Right lobe of liver (tissue), 6 donors: ENCODE measurements at regions not wholly inside any gene's neighbourhood (a gene's known extent, or its start where the extent isn't known, plus 50 kb on each side); places are given as distances from the start of the nearest gene placed in this dataset.

Source experiments
- ATAC-seq, 4 donors: fragments of 200-7000 bp; cut with Tn5 transposase; one replicate each; pipeline ENCODE4 v1.9.1; 2020; ENCODE audit warnings: mild to moderate bottlenecking in 4 of 4, moderate library complexity in 4 of 4
- DNase-seq, 3 donors: peaks; one replicate each; pipeline ENCODE4 v3.0.0-alpha.2; 2020
- H3K27ac ChIP-seq, 3 donors: fragments of 200-600 bp; one replicate each; pipeline ENCODE4 v1.8.0; 2022
- H3K27me3 ChIP-seq, 2 donors: fragments of 200-600 bp; one replicate each; pipeline ENCODE4 v1.8.0; 2022
- H3K36me3 ChIP-seq, 4 donors: fragments of 200-600 bp; sonication (generic) in 1 of 4; one replicate each; pipeline versions ENCODE4 v1.5.1 to v1.8.0; 2017 to 2022; ENCODE audit warnings: control low read depth in 1 of 4
- H3K4me1 ChIP-seq, 4 donors: fragments of 200-600 bp; sonication (generic) in 1 of 4; one replicate each; pipeline versions ENCODE4 v1.5.1 to v1.8.0; 2017 to 2022; ENCODE audit warnings: control low read depth in 1 of 4
- H3K4me3 ChIP-seq, 3 donors: fragments of 200-600 bp; one replicate each; pipeline ENCODE4 v1.8.0; 2022
- H3K9me3 ChIP-seq, 4 donors: fragments of 200-600 bp; sonication (generic) in 1 of 4; one replicate each; pipeline versions ENCODE4 v1.5.1 to v1.8.0; 2017 to 2022; ENCODE audit warnings: control low read depth in 1 of 4
- CTCF ChIP-seq, 4 donors: fragments of 200-600 bp in 3 of 4; fragments of 450-650 bp in 1 of 4; IDR thresholded peaks; one replicate each; pipeline versions ENCODE4 v1.5.1 to v1.8.0; 2016 to 2022; ENCODE audit warnings: antibody characterized with exemption in 4 of 4, mild to moderate bottlenecking in 2 of 4
- POLR2A ChIP-seq: fragments of 450-650 bp; IDR thresholded peaks from one replicate; pipeline ENCODE4 v1.6.1; 2017; ENCODE audit warnings: antibody characterized with exemption, mild to moderate bottlenecking
- WGBS: methylation state at CpG from one replicate; pipeline ENCODE4 v1.1.6; 2018; ENCODE audit warnings: low coverage, low lambda C conversion rate; ENCODE audit not compliant: insufficient coverage; ENCODE audit errors: missing lambda C conversion rate; 5-methylcytosine and 5-hydroxymethylcytosine counted together
- intact Hi-C, 2 donors: fragments of 100-400 bp; cut with DNase I; formaldehyde crosslinking; loops; one replicate each; pipeline versions ENCODE4 v1.11.2 to v1.14.1; 2022
- donor health status: DM: no; HTN: yes; CAD: no.
- donor health status: DM: no; HTN: no; CAD: no.
- donor health status: DM: no; HTN: no; CAD: no.
- donor health status: DM: no; HTN: yes; CAD: no.
- donor health status: DM: no; HTN: yes; CAD: no.

DNA sequence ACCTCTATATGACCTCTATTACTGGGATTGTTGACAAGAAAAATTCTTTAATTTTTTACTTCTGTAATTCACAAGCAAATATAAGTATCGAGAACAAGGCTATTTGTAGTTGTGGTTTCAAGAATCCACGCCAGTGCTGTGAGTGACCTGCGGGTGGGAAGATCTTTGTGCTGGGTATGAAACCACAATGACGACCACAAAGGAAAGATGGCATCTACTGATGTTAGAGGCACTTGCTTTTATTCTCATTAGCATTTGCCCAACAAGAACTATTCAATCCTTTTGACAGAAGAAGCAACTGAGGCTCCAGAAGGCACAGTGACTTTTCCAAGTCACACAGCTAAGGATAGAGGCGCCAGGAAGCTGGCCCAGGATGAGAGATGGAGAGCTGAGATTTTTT, 1054.9 kb downstream of the TBC1D22A start:
- H3K27ac ChIP-seq, result no peak overlapping the region
- ATAC-seq, result no peak
- no peaks in the 10 kb centered on the region for H3K36me3 ChIP-seq
- WGBS, result 56% methylated on average over 4 of the region's 5 CpGs
- intact Hi-C loops, result no loop called here
- no peaks in the 10 kb centered on the region for H3K4me1 ChIP-seq
- TF ChIP-seq CTCF (IDR thresholded peaks at IDR 0.05) (no peak), POLR2A (no peak)
- H3K4me3 ChIP-seq, result no peak overlapping the region
- H3K9me3 ChIP-seq, result no peaks in the 10 kb centered on the region
- no peaks in the 10 kb centered on the region for H3K27me3 ChIP-seq
- DNase-seq, result no peak

DNA sequence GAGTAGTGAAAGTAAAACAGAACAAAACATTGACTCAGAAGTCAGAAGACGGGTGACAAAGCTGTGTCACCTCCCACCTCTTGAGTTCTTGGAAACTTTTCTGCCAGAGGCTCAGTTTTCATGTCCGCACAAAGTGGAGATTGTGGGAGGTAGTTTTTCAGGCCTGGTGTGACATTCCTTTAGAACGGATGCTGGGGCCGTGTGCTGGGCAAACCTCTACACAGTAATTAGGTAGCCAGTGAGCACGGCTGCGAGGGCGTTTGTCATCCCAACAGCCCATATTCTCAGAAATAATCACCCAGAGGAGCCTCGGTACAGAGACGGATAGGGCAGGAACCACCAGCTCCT, 1054.4 kb downstream of the TBC1D22A start:
- no peaks in the 10 kb centered on the region for H3K36me3 ChIP-seq
- no peaks in the 10 kb centered on the region for H3K27me3 ChIP-seq
- no peak overlapping the region for H3K27ac ChIP-seq
- intact Hi-C loops, result no loop called here
- 57% methylated on average over 7 of the region's 9 CpGs for WGBS
- no peak overlapping the region for H3K4me3 ChIP-seq
- TF ChIP-seq CTCF (IDR thresholded peaks at IDR 0.05) (no peak), POLR2A (no peak)
- no peaks in the 10 kb centered on the region for H3K9me3 ChIP-seq
- no peaks in the 10 kb centered on the region for H3K4me1 ChIP-seq
- DNase-seq (no peak), ATAC-seq (no peak)

GRCh38 chr22:47816121-47816862, 1053.8 kb downstream of the TBC1D22A start:
- ATAC-seq, result no peak

DNA sequence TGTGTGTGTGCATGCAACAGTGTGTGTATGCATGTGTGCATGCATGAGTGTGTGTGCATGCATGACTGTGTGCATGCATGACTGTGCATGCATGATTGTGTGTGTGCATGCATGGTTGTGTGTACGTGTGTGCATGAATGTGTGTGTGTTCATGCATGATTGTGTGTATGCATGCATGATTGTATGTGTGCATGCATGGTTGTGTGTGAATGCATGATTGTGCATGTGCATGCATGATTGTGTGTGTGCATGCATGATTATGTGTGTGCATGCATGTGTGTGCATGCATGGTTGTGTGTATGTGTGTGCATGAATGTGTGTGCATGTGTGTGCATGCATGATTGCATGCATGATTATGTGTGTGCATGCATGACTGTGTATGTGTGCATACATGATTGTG, 1052.0 kb downstream of the TBC1D22A start:
- ATAC-seq (no peak), DNase-seq (no peak)
- no peaks in the 10 kb centered on the region for H3K4me1 ChIP-seq
- no peaks in the 10 kb centered on the region for H3K36me3 ChIP-seq
- no peak for TF ChIP-seq CTCF (IDR thresholded peaks at IDR 0.05)
- no peak for TF ChIP-seq POLR2A
- H3K9me3 ChIP-seq, result no peaks in the 10 kb centered on the region
- H3K4me3 ChIP-seq, result no peak overlapping the region
- no peaks in the 10 kb centered on the region for H3K27me3 ChIP-seq
- intact Hi-C loops, result no loop called here
- no CpG with 5 or more reads among the region's 1 CpG for WGBS
- no peak overlapping the region for H3K27ac ChIP-seq

More at GRCh38 chr22:47816121-47816862, 1053.8 kb downstream of the TBC1D22A start:
- WGBS, result 64% methylated on average over 16 of the region's 16 CpGs
- no peak for DNase-seq
- no peak overlapping the region for H3K4me3 ChIP-seq
- no peaks in the 10 kb centered on the region for H3K27me3 ChIP-seq
- intact Hi-C loops, result no loop called here
- no peak overlapping the region for H3K27ac ChIP-seq
- H3K36me3 ChIP-seq, result no peaks in the 10 kb centered on the region
- H3K4me1 ChIP-seq, result no peaks in the 10 kb centered on the region
- no peak for TF ChIP-seq POLR2A
- TF ChIP-seq CTCF (IDR thresholded peaks at IDR 0.05), result no peak
- no peaks in the 10 kb centered on the region for H3K9me3 ChIP-seq
